Stimulated activated CD8-positive, alpha-beta memory T cell treated with anti-CD3 and anti-CD28 coated beads, Interleukin-4, amount 100 ng/mL, for 48 hours (primary cell): ENCODE measurements at regions not wholly inside any gene's neighbourhood (a gene's known extent, or its start where the extent isn't known, plus 50 kb on each side); places are given as distances from the start of the nearest gene placed in this dataset.

ENCODE experiments used
- DNase-seq: peaks from one replicate; pipeline ENCODE4 v3.0.0-alpha.2; 2020

DNA sequence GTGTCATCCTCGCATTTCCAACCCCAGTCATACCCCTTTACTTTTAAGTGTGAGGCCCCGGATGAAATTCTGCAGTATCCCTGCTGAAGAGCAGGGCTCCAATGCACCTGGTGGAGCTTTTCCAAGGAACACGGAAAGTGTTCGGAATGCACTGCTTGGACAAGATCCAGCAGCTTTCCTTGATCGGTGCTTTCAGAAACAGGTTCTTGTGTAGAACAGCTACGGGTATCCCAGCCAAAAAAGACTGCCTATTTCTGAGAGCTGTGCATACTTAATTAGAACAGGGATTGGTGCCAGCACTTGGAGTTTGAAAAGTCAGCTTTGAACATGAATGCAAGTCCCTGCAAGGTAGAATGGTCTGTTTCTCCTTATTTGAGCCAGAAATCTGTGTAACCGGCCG is 87.2 kb upstream of the C1QTNF9B start:
- DNase-seq: no peak

DNA sequence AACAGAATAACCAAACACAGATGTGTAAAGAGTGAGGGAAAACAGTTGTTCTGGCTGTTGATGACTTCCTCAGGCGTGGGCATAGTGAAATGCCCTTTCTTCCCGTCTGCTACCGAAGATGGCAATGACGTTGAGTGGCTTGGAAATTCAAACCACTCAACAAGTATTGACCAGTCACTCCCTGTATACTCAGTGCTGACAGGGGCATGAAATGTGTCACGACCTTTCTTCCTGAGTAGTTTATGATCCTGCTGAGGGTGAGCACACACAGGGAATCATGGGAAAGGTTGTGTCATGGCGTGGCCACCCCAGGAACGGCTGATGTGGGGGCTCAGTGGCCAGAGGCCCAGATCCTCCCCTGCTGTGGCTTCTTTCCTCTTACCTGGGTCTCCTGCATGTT is 87.8 kb upstream of the C1QTNF9B start:
- no peak for DNase-seq

DNA sequence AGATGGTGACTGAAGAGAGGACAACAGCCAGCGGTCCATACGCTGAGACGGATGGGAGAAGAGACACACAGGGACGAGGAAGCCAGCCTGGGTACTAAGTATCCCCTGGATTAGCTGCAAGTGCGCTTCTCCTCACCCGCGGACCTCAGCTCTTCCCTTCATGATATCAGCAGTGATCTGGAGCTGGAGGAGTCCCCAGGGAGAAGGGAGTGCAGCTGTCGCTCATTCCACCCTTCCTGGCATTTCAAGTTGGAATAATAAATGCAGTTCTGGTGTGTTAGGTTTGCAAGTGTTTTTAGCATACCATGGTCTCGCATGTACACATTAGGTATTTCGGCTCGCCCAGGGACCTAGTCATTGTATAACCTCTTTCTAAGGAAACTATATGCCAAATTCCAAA is 88.5 kb upstream of the C1QTNF9B start:
- no peak for DNase-seq

DNA sequence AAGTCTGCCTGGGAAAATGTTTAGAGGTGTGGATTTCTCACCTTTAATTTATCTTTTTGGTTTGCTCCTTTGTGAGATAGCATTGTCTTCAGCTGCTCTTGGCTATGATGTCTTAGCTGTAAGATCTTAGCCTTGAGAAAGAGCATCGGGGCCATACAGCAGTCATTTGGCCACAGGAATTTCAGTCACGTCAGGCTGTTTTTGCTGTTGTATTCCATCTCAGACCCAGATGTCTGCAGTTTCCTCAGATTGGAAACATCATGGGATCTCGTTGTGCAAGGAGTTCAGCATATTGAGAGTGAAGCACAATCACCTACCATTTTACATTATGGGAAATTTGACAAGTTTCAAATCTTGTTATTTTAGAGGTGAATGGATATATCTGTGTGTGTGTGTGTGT is 89.3 kb upstream of the C1QTNF9B start:
- DNase-seq: no peak

DNA sequence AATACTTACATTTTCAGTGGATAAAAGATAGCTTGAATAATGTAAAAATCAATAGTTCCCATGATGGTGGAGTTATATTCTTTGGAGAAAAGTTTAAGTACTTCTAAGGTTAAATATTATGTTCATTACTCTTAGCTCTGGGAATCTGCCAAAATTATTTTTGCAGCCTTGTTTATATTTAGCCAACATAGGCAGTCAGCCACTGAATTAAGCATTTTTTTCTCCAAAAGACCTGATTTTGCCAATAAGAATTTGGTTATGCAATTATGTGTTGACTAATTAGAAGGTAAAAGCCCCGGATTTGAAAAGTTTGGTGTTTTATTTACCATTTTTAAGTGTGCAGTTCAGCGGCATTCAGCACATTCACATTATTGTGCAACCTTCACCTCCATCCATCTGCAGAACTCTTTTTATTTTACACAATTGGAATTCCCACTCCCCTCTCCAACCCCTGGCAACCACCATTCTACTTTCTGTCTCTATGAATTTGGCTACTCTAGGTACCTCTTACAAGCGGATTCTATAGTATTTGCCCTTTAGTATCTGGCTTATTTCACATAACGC is 90.1 kb upstream of the C1QTNF9B start:
- no peak for DNase-seq

DNA sequence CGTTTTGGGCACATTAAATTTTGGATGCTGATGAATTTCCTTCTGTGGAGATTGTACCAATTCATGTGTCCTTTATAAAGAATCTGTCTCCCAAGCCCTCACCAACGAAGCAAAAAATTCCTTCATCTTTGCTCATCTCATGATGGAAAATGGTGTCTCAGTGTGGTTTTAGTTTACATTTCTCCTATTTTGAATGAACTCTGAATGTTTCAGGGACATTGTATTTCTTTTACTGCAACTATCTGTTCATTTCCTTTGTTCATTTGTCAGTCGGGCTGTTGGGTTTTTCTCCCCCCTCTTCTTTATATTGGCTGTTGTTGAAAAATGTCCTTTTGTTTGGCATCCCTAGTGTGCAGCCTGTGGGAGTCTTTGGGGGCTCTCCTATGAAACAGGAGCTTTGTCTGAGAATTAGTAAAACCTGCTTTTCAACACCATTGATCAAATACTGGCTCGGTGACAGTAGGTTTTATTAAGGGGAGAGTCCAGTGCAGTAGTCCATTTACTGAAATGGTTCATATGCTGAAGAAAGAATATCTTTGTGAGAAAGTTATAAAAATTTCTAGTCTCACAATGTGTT is 91.3 kb upstream of the C1QTNF9B start:
- DNase-seq: no peak

DNA sequence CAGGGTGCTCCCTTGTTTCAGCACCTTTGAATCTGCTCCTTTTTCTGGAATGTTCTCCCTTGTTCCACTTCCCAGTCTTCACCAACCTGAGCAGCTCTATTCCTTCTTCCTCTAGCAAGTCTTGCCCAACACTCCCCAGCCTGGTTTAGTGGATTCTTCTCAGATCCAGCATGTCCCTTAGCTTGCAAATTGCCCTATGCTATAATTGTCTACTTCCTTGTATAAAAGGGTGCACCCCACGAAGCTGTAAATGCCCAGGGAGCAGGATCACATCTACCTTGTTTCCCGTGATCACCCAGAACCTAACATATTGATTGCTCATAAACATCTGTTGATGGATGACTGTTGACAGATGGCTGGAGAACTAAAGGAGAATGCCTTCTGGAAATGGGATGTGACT is 93.2 kb upstream of the C1QTNF9B start:
- no peak for DNase-seq

DNA sequence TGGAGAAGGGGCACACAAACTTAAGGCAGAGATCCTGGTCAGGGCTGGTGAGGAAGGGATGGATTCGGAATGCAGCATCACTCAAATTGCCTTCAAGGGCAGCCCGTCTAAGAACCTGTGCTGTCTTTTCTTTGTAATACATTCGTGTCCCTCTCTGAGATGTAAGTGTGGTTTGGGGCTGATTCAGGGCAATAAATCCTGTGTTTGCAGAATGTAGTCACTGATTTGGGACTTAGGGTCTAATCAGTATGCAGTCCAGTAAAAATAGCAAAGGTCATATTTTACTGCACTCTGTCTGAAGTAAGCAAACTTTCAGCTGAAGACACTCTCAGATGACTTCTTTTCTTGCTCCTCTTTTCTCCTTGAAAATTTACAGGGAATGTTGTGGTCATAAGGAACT is 93.8 kb upstream of the C1QTNF9B start:
- no peak for DNase-seq

DNA sequence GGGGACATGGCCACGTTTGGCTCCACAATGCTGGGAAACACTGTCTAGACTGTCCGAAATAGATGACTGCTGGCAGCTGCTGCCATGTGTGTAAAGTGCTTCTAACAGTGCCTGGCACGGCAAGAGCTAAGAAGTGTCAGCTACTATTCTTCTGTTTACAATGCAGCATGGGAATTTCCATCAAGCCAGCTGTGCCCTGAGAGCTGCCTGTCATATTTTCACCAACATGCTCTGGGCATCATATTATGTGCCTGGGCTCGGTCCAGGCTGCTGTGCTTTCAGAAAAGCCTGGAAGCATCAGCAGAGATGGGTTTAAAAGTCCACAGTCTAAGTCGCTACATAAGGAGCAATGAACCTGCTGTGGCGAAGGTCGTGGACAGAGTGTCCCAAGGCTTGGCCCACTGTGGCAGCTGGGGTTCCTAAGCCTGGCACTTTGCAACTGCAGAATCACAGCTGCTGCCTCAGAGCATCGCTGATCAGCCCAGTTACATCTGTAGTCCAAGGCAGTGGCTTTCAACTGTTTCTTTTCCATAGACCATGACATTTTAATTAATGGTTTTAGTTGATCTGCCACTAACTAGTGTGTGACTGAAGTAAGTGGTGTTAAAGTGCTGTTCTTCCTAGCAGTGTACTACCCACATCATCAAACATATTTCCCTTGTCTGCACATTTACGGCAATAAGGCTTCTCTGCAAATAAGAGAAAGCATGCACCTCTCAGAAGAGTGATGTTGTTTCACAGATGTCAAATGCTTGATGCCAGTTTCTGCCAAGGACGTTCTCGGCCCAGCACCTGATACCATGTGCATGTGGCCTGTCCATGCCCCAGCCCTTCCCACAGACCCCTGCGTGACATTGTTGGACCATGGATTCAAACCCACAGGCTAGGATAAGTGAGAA is 95.7 kb upstream of the C1QTNF9B start:
- no peak for DNase-seq

DNA sequence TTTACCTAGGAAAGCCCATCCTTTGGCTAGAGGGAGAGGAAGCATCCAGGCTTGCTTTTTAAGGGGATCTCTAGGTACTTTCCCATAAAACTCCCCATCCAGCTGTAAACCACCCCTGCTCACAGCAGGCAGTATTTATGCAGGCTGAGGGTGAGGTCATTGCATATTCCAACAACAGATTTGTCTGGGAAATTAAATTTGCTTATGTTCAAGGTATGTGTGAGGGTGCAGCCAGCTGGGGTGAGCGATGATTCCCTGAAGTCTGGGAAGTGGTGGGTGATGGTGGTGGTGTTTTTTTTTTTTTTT is 96.3 kb upstream of the C1QTNF9B start:
- no peak for DNase-seq

DNA sequence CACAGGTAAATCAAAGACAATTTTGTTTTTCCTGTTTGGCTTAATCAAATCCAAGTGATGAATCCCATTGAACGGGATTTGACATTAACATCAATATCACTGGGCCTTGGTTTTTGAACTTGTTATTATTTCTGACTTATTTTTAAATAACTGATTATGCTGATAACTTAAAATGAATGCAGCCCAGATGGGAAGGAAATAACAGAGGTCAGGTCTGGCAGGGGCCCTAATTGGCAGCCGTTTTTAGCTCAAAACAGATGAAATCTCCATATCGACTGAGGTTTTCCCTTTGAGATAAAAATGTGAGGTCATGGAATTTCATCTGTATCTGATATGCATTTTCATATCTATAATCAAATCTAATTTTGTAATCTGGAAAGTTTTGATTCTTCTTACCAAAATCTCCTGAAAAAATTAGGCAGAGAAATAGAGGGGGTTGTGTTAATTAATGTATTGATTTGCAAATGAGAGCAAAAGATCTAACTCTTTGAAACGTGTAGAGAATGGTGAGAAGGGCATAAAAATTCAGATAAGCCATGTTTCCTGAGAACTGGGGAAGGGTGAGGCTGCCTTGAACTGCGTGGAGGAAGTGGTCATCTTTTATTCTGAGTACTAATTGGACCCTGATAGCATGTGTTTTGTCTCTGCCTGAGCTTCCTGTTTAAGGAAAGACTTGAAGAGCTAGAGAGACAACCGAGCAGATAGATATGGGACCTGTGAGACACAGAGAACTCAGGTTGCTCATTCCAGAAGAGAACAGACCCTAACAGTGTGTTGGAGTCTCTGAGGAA is 98.2 kb upstream of the C1QTNF9B start:
- no peak for DNase-seq

DNA sequence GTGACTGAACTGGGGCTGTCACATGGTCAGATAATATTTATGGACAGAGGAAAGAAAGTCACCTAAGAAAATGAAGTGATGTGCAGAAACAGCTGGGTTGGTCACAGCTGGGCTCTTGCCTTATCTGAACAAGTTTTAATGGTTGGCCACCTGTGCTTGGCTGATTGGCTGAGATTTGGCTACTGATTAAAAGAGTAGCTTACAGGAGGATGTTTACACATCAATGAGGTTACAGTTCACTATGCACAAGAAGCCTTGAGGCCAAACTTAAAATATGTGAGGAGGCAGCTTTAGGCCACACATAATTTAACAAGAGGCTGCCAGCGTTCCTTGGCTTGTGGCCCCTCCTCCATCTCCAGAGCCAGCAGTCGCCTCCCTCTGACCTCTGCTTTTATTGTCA is 99.2 kb upstream of the C1QTNF9B start:
- no peak for DNase-seq

DNA sequence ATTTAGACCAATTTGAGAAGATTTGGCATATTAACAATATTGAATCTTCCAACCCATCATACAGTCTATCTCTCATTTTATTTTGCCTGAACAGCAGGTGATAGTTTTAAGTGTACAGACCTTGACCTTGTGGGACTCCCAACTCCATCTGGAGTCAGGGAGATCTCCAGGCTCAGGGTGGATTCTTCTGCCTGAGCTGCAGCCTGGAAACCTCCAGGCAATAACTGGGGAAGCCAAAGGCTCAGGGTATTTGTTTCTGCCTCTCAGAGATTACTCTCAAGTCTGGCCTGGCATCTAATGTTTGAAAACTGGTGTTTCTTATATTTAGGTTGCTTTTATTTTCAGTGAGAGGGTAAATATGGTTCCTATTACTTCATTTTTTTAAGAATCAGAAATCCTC is 102.1 kb upstream of the C1QTNF9B start:
- DNase-seq: no peak

DNA sequence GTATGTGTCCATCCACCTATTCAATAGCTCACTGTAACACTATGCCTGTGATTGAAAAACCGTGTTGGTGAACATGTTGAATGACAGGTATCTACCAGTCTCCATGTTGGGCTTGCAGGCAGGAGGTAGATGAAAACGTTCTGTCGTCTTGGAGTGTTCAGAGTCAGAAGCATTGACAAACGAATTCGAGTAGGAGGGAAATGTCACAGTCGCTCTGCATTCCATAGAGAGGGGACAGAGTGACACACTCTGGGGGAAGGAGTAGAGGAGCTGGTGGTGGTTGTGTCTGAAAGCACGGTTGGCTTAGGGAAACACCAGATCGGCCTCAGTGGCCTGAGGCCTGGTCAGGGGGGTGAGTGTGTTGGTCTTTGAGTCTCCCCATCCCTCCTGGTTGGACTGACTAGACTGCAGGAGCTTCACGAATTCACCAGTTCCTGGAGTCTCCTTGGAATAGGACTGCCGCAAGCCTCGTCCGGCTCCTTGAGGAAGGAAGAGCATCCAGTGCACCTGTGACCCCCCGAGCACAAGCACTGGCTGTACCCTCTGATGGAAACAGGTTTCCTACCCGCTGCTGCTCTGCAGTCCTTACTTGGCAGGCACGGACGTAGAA is 105.0 kb upstream of the C1QTNF9B start:
- DNase-seq: no peak

DNA sequence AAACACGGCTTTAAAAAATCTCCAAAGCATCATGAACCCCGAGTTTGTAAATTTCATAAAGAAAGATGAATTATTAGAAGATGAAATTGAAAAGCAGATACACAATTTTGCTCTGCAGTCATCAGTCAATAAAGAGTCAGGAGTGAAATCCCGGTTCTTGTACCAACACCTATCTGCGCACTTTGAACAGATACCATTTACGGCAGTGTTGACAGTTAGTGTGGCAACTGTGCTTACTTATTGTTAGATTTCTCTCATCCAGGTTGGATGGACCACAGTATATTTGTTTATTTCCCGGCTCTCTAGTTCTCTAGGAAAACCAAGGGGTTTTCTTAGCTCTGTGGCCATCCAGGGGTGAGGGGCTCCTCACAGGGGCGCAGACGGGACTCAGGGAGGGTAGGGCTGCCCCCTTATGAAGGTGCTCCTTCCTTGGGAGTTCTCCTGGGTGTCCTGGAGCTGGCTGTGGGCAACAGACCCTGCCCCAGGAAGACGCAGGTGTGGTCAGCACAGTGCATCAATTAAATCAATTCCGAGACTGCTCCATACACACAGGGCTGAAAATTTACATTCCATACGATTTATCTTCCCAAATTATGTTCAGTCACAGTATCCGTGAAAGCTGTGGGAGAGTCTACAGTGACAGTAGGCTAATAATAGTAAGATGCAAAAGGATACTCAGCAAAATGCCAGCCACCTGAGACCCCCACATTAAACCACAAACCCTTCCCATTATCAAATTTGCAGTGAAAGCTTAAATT is 107.0 kb upstream of the C1QTNF9B start:
- no peak for DNase-seq

DNA sequence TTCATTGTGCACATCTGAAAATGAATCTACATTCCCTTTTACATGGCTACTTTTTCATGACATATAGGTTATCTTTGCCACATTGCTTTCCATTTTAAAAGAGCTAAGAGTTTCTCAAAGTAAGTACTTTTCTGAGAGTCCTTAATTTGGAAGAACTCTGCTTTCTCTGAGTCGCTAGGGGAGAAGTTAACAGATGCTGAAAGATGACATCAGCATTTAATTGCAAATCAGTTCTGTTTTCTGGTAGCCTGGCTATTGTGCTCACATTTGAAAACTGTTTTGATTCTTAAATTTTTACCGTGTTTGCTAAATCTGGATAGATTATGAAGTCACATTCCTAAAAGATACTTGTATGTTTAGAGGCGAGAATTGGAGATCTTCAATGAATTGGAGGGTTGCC is 107.7 kb upstream of the C1QTNF9B start:
- DNase-seq: no peak

DNA sequence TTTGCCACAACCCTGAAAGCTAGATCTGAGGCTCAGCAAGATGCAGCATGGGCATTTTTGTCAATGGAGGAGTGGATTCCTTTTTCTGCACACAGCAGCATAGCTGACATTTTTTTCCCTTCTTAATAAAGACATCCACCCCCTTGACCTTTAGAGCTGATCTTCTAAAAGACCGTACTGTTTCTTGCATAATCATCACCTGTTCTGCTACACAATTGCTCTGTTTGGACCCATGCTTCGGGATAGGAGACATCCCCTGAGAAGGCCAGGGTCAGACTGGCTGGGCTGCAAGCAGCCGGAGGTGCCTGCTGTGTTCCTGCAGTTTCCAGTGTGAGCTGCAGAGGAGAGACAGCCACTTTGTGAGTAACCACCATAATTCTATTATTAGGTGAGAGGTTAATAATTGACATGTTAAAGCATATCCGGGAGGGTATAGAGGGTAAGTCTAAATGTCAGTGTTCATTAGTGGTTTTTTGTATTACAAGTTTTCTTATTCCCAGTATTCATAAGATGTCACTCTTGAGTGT is 108.5 kb upstream of the C1QTNF9B start:
- DNase-seq: no peak

DNA sequence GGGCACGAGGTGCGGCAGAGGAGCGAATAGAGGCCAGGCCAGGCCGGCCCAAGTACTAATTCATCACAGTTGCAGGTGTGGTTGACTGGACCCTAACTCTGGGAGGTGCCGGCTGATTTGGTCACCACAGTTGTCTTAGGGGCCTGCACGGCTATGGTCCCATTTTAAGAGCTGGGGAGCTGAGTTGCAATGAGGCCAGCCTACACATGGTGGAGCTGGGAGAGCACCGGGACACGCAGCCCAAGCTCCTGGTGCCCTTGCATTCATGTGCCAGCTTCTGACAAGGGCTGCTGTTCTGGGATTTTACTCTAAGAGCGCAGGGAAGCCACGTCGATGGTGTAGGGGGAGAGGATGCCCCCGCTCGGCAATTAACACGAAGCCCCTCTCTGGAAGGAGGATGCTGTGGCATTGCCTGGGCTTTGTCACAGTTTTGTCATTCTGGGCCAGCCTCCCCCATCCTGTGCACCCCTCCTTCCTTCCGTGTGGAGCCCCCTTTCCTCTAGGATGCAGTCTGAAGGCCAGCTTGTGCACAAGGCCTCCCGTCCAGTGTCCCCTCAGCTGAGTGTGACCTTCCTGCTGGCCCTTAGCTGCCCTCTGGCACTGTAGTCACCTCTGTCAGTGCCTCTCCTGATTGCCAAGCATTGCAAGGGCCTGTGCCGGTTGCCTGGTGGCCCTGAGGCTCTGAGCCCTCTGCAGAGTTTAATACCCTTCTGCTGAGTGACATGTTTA is 109.4 kb upstream of the C1QTNF9B start:
- DNase-seq: no peak

DNA sequence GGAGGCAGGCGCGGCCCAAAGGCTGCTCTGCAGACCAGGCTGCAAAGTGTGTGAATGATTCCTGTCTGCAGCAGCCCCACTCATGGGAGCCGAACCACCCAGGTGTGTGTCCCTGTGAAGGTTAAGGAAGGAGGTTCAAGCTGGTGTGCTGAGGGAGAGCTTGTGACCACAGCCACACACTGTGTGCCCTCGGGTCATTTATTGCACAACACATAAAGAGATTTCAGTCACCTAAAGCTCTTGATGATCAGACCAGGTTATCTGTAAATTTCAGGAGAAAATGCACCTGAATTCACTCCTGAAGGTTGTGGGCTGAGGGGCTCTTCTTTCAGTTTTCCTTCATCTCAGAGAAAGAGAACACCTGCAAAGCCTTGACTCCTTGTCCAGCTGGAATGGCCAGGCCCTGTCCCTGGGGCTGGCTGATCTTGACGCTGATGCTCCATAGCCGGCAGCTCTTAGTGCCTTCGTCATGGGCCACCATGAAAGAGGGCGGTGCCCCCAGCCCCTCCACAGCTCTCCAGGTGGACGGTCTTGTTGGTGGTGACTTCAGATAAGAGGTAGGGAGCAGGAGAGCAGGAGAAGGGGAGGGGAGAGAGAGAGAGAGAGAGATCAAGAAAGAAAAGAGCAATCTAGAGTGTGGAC is 110.8 kb upstream of the C1QTNF9B start:
- DNase-seq: no peak

DNA sequence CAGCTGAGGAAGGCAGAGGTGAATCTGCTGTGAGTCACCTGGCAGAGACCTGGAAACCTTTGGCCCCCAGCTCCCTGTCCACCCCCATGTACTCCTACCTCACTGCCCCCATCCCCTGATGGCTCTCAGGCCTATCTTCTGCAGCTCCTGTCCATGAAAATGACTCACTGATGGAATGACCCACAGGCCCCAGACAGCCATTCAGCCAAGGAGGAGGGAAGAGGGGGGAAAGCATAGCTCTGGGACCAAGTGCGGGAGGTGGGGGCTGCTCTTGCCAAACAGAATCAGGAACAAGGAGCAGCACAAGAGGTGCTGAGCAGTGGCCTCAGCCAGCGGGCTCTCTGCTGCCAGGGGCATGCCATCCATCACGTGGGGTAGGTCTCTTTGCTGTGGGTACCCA is 111.4 kb upstream of the C1QTNF9B start:
- no peak for DNase-seq

DNA sequence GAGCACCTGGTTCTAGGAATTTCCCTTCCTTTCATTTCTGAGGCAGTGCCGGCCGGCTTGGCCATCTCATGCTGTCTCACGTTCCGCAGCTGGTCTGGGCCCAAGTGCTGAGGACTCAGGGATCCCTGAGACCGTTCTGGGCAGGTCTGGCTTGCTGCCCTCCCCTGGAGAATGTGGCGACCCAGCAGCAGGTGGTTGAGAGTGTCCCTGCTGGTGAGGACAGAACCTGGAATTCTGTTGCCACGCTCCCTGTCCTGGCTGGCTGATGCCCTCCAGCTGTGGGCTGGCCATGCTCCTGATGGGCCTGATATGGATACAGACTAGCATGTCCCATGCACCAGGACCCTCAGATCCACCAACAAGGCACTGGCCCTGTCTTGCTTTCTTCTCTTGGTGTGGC is 114.0 kb upstream of the C1QTNF9B start:
- no peak for DNase-seq
